GM12878 (cell line): ENCODE measurements at regions not wholly inside any gene's neighbourhood (a gene's known extent, or its start where the extent isn't known, plus 50 kb on each side); places are given as distances from the start of the nearest gene placed in this dataset.

ENCODE experiments used
- ATAC-seq: fragments of 200-7000 bp; cut with Tn5 transposase; 3 replicates; pipeline ENCODE4 v1.9.1; 2020; ENCODE audit warnings: mild to moderate bottlenecking, moderate library complexity
- BruUV-seq: library from RNA; stranded (reverse); fragments of 400-500 nt; replicated peaks from 2 replicates; lab custom pipeline; 2021; lab: Mats Ljungman, UMichigan
- CTCF ChIA-PET: fragments of 300-600 bp; sonication (Branson Sonifier 250); formaldehyde crosslinking; extraction: SDS; loops from one replicate; lab custom pipeline; 2021; ENCODE audit warnings: inconsistent platforms; lab: Yijun Ruan, JAX
- POLR2A ChIA-PET: fragments of 350-600 bp; formaldehyde crosslinking; extraction: SDS; loops from one replicate; lab custom pipeline; 2021; ENCODE audit warnings: inconsistent platforms; lab: Charles Lee
- RAD21 ChIA-PET: fragments of 300-600 bp; sonication (Branson Sonifier 250); formaldehyde crosslinking; loops from one replicate; lab custom pipeline; 2023; ENCODE audit warnings: antibody characterized with exemption; ENCODE audit not compliant: unreplicated experiment; lab: Charles Lee
- SMC1A ChIA-PET: fragments of 300-600 bp; sonication (Branson Sonifier 250); formaldehyde crosslinking; loops from one replicate; lab custom pipeline; 2023; ENCODE audit not compliant: unreplicated experiment, uncharacterized antibody; lab: Charles Lee
- DNase-seq: peaks from one replicate; pipeline ENCODE4 v3.0.0-alpha.2; 2011; ENCODE audit warnings: low read depth, low spot score
- FAIRE-seq: peaks from 3 replicates; lab custom pipeline; 2011; peaks lifted over from hg19 to GRCh38; lab: Jason Lieb, UNC
- H2AFZ ChIP-seq: 2 replicates; pipeline ENCODE4 v1.6.0; 2011; ENCODE audit warnings: low read depth, low read length, control low read depth; ENCODE audit not compliant: control insufficient read depth
- H3K27ac ChIP-seq: 2 replicates; pipeline ENCODE4 v1.5.1; 2011; ENCODE audit warnings: control low read depth; ENCODE audit not compliant: control insufficient read depth, insufficient read depth
- H3K27me3 ChIP-seq, 2 experiments: replicated peaks in 1 of 2; 2 replicates each; pipeline versions ENCODE4 v1.6.0 to v1.6.1; 2011; ENCODE audit warnings: low read length in 1 of 2; ENCODE audit not compliant: control insufficient read depth in 2 of 2, insufficient read depth in 2 of 2
- H3K36me3 ChIP-seq, 2 experiments: 2 replicates each; pipeline ENCODE4 v1.5.1; 2011; ENCODE audit warnings: low read length in 1 of 2; ENCODE audit not compliant: control insufficient read depth in 2 of 2, insufficient read depth in 2 of 2
- H3K4me1 ChIP-seq: 2 replicates; pipeline ENCODE4 v1.6.1; 2011; ENCODE audit warnings: mild to moderate bottlenecking, low read length, moderate library complexity, mixed read lengths; ENCODE audit not compliant: control insufficient read depth, insufficient read depth
- H3K4me2 ChIP-seq: 2 replicates; pipeline ENCODE4 v1.6.0; 2011; ENCODE audit warnings: control low read depth; ENCODE audit not compliant: control insufficient read depth, insufficient read depth
- H3K4me3 ChIP-seq: fragments of 200-600 bp; sonication (generic); 2 replicates; pipeline ENCODE4 v1.5.1; 2016
- H3K79me2 ChIP-seq: 2 replicates; pipeline ENCODE4 v1.6.0; 2011; ENCODE audit warnings: low read length; ENCODE audit not compliant: control insufficient read depth, insufficient read depth
- H3K9ac ChIP-seq: 2 replicates; pipeline ENCODE4 v1.8.0; 2011; ENCODE audit warnings: low read length, control low read depth, mixed read lengths; ENCODE audit not compliant: control insufficient read depth, insufficient read depth
- H3K9me3 ChIP-seq: replicated peaks from 3 replicates; pipeline ENCODE4 v1.5.1; 2011; ENCODE audit warnings: mild to moderate bottlenecking, low read length; ENCODE audit not compliant: control insufficient read depth, insufficient read depth
- H4K20me1 ChIP-seq: 2 replicates; pipeline ENCODE4 v1.6.0; 2011; ENCODE audit not compliant: control insufficient read depth, insufficient read depth
- BCL11A ChIP-seq: IDR thresholded peaks from 2 replicates; pipeline ENCODE4 v1.6.1; 2011; ENCODE audit warnings: low read depth, low read length
- BMI1 ChIP-seq: fragments of 450-650 bp; IDR thresholded peaks from 2 replicates; pipeline ENCODE4 v1.6.1; 2016; ENCODE audit warnings: mild to moderate bottlenecking, moderate library complexity, borderline replicate concordance
- ETV6 ChIP-seq, 2 experiments: fragments of 450-650 bp in 1 of 2; IDR thresholded peaks in 1 of 2; conservative IDR thresholded peaks in 1 of 2; 2 replicates each; pipeline ENCODE4 v1.6.1; 2014; ENCODE audit warnings: antibody characterized with exemption in 1 of 2, borderline replicate concordance in 1 of 2, low read depth in 1 of 2, mild to moderate bottlenecking in 1 of 2, moderate library complexity in 1 of 2
- JUNB ChIP-seq: IDR thresholded peaks from 2 replicates; pipeline ENCODE4 v1.6.1; 2016; ENCODE audit warnings: antibody characterized with exemption, mild to moderate bottlenecking
- KAT2A ChIP-seq: conservative IDR thresholded peaks from 2 replicates; pipeline ENCODE4 v1.6.1; 2011; ENCODE audit warnings: low read depth, low read length; ENCODE audit not compliant: control insufficient read depth
- MYC ChIP-seq: IDR thresholded peaks from 2 replicates; pipeline ENCODE4 v1.6.1; 2011; ENCODE audit warnings: mild to moderate bottlenecking, low read length, moderate library complexity, inconsistent platforms; ENCODE audit not compliant: insufficient read depth, insufficient replicate concordance, insufficient read length, severe bottlenecking
- SREBF1 ChIP-seq: IDR thresholded peaks from 2 replicates; pipeline ENCODE4 v1.6.1; 2012; ENCODE audit warnings: mild to moderate bottlenecking, low read length
- TBL1XR1 ChIP-seq: IDR thresholded peaks from 2 replicates; pipeline ENCODE4 v1.6.1; 2012; ENCODE audit warnings: low read depth, low read length, improper control_type of control experiment
- ZNF207 ChIP-seq: fragments of 450-650 bp; IDR thresholded peaks from 2 replicates; pipeline ENCODE4 v1.6.1; 2014; ENCODE audit warnings: antibody characterized with exemption, mild to moderate bottlenecking, borderline replicate concordance
- WGBS: methylation state at CpG from one replicate; pipeline ENCODE4 v1.1.6; 2016; ENCODE audit warnings: low lambda C conversion rate; ENCODE audit not compliant: insufficient replicate concordance, insufficient coverage; ENCODE audit errors: missing lambda C conversion rate; 5-methylcytosine and 5-hydroxymethylcytosine counted together
- in situ Hi-C: fragments of 300-500 bp; cut with MboI; formaldehyde crosslinking; loops from 9 replicates; pipeline ENCODE4 v1.14.3; 2018; ENCODE audit warnings: mixed read lengths
- intact Hi-C: fragments of 100-400 bp; cut with micrococcal nuclease; formaldehyde crosslinking; loops from one replicate; pipeline ENCODE4 v1.14.2; 2022; ENCODE audit not compliant: unreplicated experiment
- TF ChIP-seq, protein P1 (sequence below): IDR thresholded peaks from 2 replicates; pipeline ENCODE4 v1.6.1; 2012; ENCODE audit warnings: low read depth, low read length, improper control_type of control experiment
- TF ChIP-seq, protein P2 (sequence below): IDR thresholded peaks from 2 replicates; pipeline ENCODE4 v1.6.1; 2011; ENCODE audit warnings: borderline replicate concordance, low read depth, mild to moderate bottlenecking, moderate library complexity, mixed read lengths, low read length; ENCODE audit not compliant: insufficient read depth; ENCODE audit errors: extremely low read length
- TF ChIP-seq, protein P3 (sequence below): IDR thresholded peaks from 2 replicates; pipeline ENCODE4 v1.6.1; 2011; ENCODE audit warnings: mild to moderate bottlenecking, low read depth, low read length, moderate library complexity; ENCODE audit not compliant: insufficient replicate concordance
- TF ChIP-seq, protein P4 (sequence below): fragments of 450-650 bp; conservative IDR thresholded peaks from 2 replicates; pipeline ENCODE4 v1.6.1; 2017; ENCODE audit warnings: mild to moderate bottlenecking, moderate library complexity
- TF ChIP-seq, protein P5 (sequence below), 3 experiments: IDR thresholded peaks in 2 of 3; conservative IDR thresholded peaks in 1 of 3; 2 replicates each; pipeline ENCODE4 v1.5.1; 2011; ENCODE audit warnings: low read depth in 3 of 3, low read length in 3 of 3, mild to moderate bottlenecking in 3 of 3, control low read depth in 2 of 3, moderate library complexity in 2 of 3, inconsistent platforms in 1 of 3, mixed read lengths in 1 of 3; ENCODE audit not compliant: control insufficient read depth in 2 of 3, insufficient read depth in 1 of 3; ENCODE audit errors: extremely low read depth in 1 of 3

DNA sequence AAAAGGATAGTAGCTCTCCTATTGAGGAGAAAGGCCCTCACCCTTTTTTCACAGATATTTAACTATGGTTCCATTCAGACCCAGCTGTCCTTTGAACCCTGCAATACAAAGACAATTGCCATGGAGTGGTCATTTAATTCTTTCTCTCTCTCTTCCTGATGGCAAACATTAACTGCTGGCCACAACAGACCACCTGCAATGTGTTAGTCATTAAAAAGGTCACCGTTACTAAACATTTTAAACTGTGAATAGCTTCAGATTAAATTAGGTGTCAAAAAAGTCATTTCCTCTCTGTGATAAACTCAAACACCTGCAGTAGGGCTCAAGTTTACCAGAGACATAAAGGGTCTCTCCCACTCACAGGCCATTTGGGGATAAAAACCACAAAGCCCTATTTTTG, 697.2 kb downstream of the TOX3 start:
- BruUV-seq, result no TSS peak
- H3K9me3 ChIP-seq, result no peaks in the 10 kb centered on the region
- ChIA-PET CTCF (no interaction called here), SMC1A (no interaction called here), RAD21 (no interaction called here), POLR2A (no interaction called here)
- no peak overlapping the region for H3K4me3 ChIP-seq
- H3K4me2 ChIP-seq, result no peak overlapping the region
- H3K4me1 ChIP-seq, result no peaks in the 10 kb centered on the region
- DNase-seq, result no peak
- H3K79me2 ChIP-seq, result no peaks in the 10 kb centered on the region
- no peaks in the 10 kb centered on the region for H3K36me3 ChIP-seq
- intact Hi-C loops (no loop called here), in situ Hi-C loops (no loop called here)
- no peaks in the 10 kb centered on the region for H4K20me1 ChIP-seq
- H3K27ac ChIP-seq, result no peak overlapping the region
- FAIRE-seq, result no peak
- H3K9ac ChIP-seq, result no peak overlapping the region
- H3K27me3 ChIP-seq, result no peaks in the 10 kb centered on the region
- WGBS, result 0% methylated on average over 1 of the region's 1 CpG
- no peak overlapping the region for H2AFZ ChIP-seq
- TF ChIP-seq, protein P1, sequence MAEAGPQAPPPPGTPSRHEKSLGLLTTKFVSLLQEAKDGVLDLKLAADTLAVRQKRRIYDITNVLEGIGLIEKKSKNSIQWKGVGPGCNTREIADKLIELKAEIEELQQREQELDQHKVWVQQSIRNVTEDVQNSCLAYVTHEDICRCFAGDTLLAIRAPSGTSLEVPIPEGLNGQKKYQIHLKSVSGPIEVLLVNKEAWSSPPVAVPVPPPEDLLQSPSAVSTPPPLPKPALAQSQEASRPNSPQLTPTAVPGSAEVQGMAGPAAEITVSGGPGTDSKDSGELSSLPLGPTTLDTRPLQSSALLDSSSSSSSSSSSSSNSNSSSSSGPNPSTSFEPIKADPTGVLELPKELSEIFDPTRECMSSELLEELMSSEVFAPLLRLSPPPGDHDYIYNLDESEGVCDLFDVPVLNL, result no peak
- TF ChIP-seq ETV6 (conservative IDR thresholded peaks at IDR 0.05 in 1 of 2, IDR thresholded peaks at IDR 0.05 in 1 of 2; ENCODE audit: borderline replicate concordance in 1 of 2, low read depth in 1 of 2) (no peak), SREBF1 (no peak), BCL11A (no peak), KAT2A (no peak), BMI1 (no peak), TBL1XR1 (no peak), ZNF207 (no peak), JUNB (no peak), MYC (no peak)
- TF ChIP-seq, protein P2, sequence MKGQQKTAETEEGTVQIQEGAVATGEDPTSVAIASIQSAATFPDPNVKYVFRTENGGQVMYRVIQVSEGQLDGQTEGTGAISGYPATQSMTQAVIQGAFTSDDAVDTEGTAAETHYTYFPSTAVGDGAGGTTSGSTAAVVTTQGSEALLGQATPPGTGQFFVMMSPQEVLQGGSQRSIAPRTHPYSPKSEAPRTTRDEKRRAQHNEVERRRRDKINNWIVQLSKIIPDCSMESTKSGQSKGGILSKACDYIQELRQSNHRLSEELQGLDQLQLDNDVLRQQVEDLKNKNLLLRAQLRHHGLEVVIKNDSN, result no peak
- TF ChIP-seq, protein P3, sequence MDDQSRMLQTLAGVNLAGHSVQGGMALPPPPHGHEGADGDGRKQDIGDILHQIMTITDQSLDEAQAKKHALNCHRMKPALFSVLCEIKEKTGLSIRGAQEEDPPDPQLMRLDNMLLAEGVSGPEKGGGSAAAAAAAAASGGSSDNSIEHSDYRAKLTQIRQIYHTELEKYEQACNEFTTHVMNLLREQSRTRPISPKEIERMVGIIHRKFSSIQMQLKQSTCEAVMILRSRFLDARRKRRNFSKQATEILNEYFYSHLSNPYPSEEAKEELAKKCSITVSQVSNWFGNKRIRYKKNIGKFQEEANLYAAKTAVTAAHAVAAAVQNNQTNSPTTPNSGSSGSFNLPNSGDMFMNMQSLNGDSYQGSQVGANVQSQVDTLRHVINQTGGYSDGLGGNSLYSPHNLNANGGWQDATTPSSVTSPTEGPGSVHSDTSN, result no peak
- TF ChIP-seq, protein P4, sequence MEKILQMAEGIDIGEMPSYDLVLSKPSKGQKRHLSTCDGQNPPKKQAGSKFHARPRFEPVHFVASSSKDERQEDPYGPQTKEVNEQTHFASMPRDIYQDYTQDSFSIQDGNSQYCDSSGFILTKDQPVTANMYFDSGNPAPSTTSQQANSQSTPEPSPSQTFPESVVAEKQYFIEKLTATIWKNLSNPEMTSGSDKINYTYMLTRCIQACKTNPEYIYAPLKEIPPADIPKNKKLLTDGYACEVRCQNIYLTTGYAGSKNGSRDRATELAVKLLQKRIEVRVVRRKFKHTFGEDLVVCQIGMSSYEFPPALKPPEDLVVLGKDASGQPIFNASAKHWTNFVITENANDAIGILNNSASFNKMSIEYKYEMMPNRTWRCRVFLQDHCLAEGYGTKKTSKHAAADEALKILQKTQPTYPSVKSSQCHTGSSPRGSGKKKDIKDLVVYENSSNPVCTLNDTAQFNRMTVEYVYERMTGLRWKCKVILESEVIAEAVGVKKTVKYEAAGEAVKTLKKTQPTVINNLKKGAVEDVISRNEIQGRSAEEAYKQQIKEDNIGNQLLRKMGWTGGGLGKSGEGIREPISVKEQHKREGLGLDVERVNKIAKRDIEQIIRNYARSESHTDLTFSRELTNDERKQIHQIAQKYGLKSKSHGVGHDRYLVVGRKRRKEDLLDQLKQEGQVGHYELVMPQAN, result no peak
- TF ChIP-seq, protein P5, sequence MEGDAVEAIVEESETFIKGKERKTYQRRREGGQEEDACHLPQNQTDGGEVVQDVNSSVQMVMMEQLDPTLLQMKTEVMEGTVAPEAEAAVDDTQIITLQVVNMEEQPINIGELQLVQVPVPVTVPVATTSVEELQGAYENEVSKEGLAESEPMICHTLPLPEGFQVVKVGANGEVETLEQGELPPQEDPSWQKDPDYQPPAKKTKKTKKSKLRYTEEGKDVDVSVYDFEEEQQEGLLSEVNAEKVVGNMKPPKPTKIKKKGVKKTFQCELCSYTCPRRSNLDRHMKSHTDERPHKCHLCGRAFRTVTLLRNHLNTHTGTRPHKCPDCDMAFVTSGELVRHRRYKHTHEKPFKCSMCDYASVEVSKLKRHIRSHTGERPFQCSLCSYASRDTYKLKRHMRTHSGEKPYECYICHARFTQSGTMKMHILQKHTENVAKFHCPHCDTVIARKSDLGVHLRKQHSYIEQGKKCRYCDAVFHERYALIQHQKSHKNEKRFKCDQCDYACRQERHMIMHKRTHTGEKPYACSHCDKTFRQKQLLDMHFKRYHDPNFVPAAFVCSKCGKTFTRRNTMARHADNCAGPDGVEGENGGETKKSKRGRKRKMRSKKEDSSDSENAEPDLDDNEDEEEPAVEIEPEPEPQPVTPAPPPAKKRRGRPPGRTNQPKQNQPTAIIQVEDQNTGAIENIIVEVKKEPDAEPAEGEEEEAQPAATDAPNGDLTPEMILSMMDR (IDR thresholded peaks at IDR 0.05 in 2 of 3, conservative IDR thresholded peaks at IDR 0.05 in 1 of 3; ENCODE audit: control insufficient read depth in 2 of 3, extremely low read depth in 1 of 3, insufficient read depth in 1 of 3, low read depth in 3 of 3, low read length in 3 of 3), result no peak
- ATAC-seq, result no peak
